Endothelial cell of umbilical vein (primary cell): ENCODE measurements at regions not wholly inside any gene's neighbourhood (a gene's known extent, or its start where the extent isn't known, plus 50 kb on each side); places are given as distances from the start of the nearest gene placed in this dataset.

Experiments used
- BruUV-seq: library from RNA; stranded (reverse); fragments of 400-500 nt; replicated peaks from 2 replicates; lab custom pipeline; 2021; lab: Mats Ljungman, UMichigan
- CTCF ChIA-PET: fragments of 300-600, 350-600 bp; sonication (Branson Sonifier 250); formaldehyde crosslinking; loops from one replicate; lab custom pipeline; 2021; ENCODE audit warnings: antibody characterized with exemption, inconsistent platforms; lab: Charles Lee
- POLR2A ChIA-PET: fragments of 300-600, 350-600 bp; sonication (Branson Sonifier 250); formaldehyde crosslinking; loops from one replicate; lab custom pipeline; 2021; ENCODE audit warnings: antibody characterized with exemption, inconsistent platforms; lab: Charles Lee
- DNase-seq: peaks from one replicate; pipeline ENCODE4 v3.0.0-alpha.2; 2011; ENCODE audit warnings: low read depth, low spot score
- FAIRE-seq: peaks from 2 replicates; lab custom pipeline; 2011; peaks lifted over from hg19 to GRCh38; lab: Jason Lieb, UNC
- H2AFZ ChIP-seq: 2 replicates; pipeline ENCODE4 v1.6.0; 2012; ENCODE audit warnings: low read depth, low read length, control low read depth, inconsistent platforms
- H3K27ac ChIP-seq: 2 replicates; pipeline ENCODE4 v1.5.1; 2011; ENCODE audit warnings: low read depth, mild to moderate bottlenecking, control low read depth, low read length, moderate library complexity; ENCODE audit not compliant: insufficient read depth
- H3K27me3 ChIP-seq, 2 experiments: 2 replicates each; pipeline versions ENCODE4 v1.6.0 to v1.6.1; 2011; ENCODE audit warnings: low read length in 2 of 2, mixed read lengths in 1 of 2; ENCODE audit not compliant: control insufficient read depth in 2 of 2, insufficient read depth in 2 of 2
- H3K36me3 ChIP-seq, 2 experiments: 2 replicates in 1 of 2; 3 replicates in 1 of 2; pipeline ENCODE4 v1.5.1; 2011; ENCODE audit warnings: low read length in 2 of 2, mild to moderate bottlenecking in 1 of 2, moderate library complexity in 1 of 2; ENCODE audit not compliant: control insufficient read depth in 2 of 2, insufficient read depth in 2 of 2; ENCODE audit errors: extremely low read depth in 1 of 2
- H3K4me1 ChIP-seq: 3 replicates; pipeline ENCODE4 v1.5.1; 2011; ENCODE audit warnings: mild to moderate bottlenecking, low read length; ENCODE audit not compliant: control insufficient read depth, insufficient read depth; ENCODE audit errors: extremely low read depth
- H3K4me2 ChIP-seq: 2 replicates; pipeline ENCODE4 v1.6.1; 2011; ENCODE audit warnings: low read length, control low read depth, mixed read lengths; ENCODE audit not compliant: insufficient read depth
- H3K4me3 ChIP-seq, 3 experiments: fragments of 200-600 bp in 1 of 3; sonication (generic), shearing (Covaris generic) in 1 of 3; replicated peaks in 1 of 3; 2 replicates each; pipeline ENCODE4 v1.5.1; 2011 to 2016; ENCODE audit warnings: control low read depth in 3 of 3, low read length in 3 of 3, mild to moderate bottlenecking in 2 of 3, inconsistent platforms in 1 of 3, low read depth in 1 of 3, moderate library complexity in 1 of 3; ENCODE audit not compliant: insufficient read depth in 1 of 3
- H3K79me2 ChIP-seq: 2 replicates; pipeline ENCODE4 v1.6.0; 2012; ENCODE audit warnings: low read length, inconsistent platforms; ENCODE audit not compliant: control insufficient read depth, insufficient read depth
- H3K9ac ChIP-seq: replicated peaks from 2 replicates; pipeline ENCODE3; 2011; ENCODE audit warnings: low read length, control low read depth; ENCODE audit not compliant: insufficient read depth; ENCODE audit errors: extremely low read depth
- H3K9me1 ChIP-seq: replicated peaks from 3 replicates; pipeline ENCODE4 v1.6.0; 2011; ENCODE audit warnings: mild to moderate bottlenecking, low read length; ENCODE audit not compliant: control insufficient read depth, insufficient read depth; ENCODE audit errors: extremely low read depth
- H3K9me3 ChIP-seq: replicated peaks from 2 replicates; pipeline ENCODE4 v1.5.1; 2012; ENCODE audit warnings: low read length, inconsistent platforms; ENCODE audit not compliant: control insufficient read depth, insufficient read depth
- H4K20me1 ChIP-seq: replicated peaks from 2 replicates; pipeline ENCODE3; 2011; ENCODE audit warnings: mild to moderate bottlenecking, low read length; ENCODE audit not compliant: control insufficient read depth, insufficient read depth; ENCODE audit errors: extremely low read depth
- CTCF ChIP-seq, 2 donors: IDR thresholded peaks; 1 replicate in 1 of 2; 2 replicates in 1 of 2; pipeline ENCODE4 v1.5.1; 2011; ENCODE audit warnings: low read length in 2 of 2, mild to moderate bottlenecking in 2 of 2, moderate library complexity in 2 of 2, control low read depth in 1 of 2, inconsistent platforms in 1 of 2, low read depth in 1 of 2; ENCODE audit not compliant: insufficient read depth in 1 of 2; ENCODE audit errors: extremely low read depth in 1 of 2
- EZH2 ChIP-seq: IDR thresholded peaks from 2 replicates; pipeline ENCODE4 v1.6.1; 2012; ENCODE audit warnings: borderline replicate concordance, low read depth, mild to moderate bottlenecking, moderate library complexity, low read length, inconsistent platforms; ENCODE audit not compliant: severe bottlenecking
- FOS ChIP-seq: IDR thresholded peaks from 2 replicates; pipeline ENCODE4 v1.6.1; 2011; ENCODE audit warnings: mild to moderate bottlenecking, low read length, moderate library complexity, borderline replicate concordance; ENCODE audit not compliant: insufficient read depth
- GATA2 ChIP-seq: IDR thresholded peaks from 2 replicates; pipeline ENCODE4 v1.7.0; 2011; ENCODE audit warnings: low read depth, mild to moderate bottlenecking, moderate library complexity, mixed read lengths, low read length; ENCODE audit not compliant: insufficient read length, insufficient read depth
- JUN ChIP-seq: IDR thresholded peaks from 2 replicates; pipeline ENCODE4 v1.6.1; 2011; ENCODE audit warnings: borderline replicate concordance, low read depth; ENCODE audit not compliant: insufficient read length, insufficient read depth
- MAX ChIP-seq: IDR thresholded peaks from 2 replicates; pipeline ENCODE4 v1.6.1; 2011; ENCODE audit not compliant: insufficient read depth, insufficient read length
- MYC ChIP-seq: IDR thresholded peaks from one replicate; pipeline ENCODE4 v1.6.1; 2011; ENCODE audit warnings: mild to moderate bottlenecking, low read depth, low read length
- POLR2A ChIP-seq: IDR thresholded peaks from 2 replicates; pipeline ENCODE4 v1.6.1; 2012; ENCODE audit warnings: low read depth, mild to moderate bottlenecking, control low read depth, low read length
- POLR2AphosphoS5 ChIP-seq: IDR thresholded peaks from 2 replicates; pipeline ENCODE4 v1.6.1; 2012; ENCODE audit warnings: low read depth, mild to moderate bottlenecking, control low read depth, low read length, moderate library complexity; ENCODE audit not compliant: insufficient read depth
- dilution Hi-C: fragments of 300-500 bp; cut with MboI; formaldehyde crosslinking; loops from one replicate; pipeline ENCODE4 v1.15.0; 2019; ENCODE audit warnings: low sequenced_read_pairs; ENCODE audit not compliant: extremely low pct_ligation_motif_present
- intact Hi-C: fragments of 100-400 bp; cut with micrococcal nuclease; formaldehyde crosslinking; loops from one replicate; pipeline ENCODE4 v1.10.0; 2022

- Histone ChIP-seq H3K9me3 (no peaks in the 10 kb centered on the region), H3K4me3 (no peak overlapping the region), H3K36me3 (no peaks in the 10 kb centered on the region), H3K4me1 (peaks cover 10% of the 10 kb centered on the region), H4K20me1 (no peaks in the 10 kb centered on the region), H3K9me1 (no peaks in the 10 kb centered on the region), H2AFZ (no peak overlapping the region), H3K27ac (no peak overlapping the region), H3K27me3 (no peaks in the 10 kb centered on the region), H3K9ac (no peak overlapping the region), H3K4me2 (no peak overlapping the region), H3K79me2 (no peaks in the 10 kb centered on the region)
- ChIA-PET CTCF (no interaction called here), POLR2A (no interaction called here)
- no peak for DNase-seq
- dilution Hi-C loops: no loop called here
- TF ChIP-seq EZH2: no peak
- no peak for TF ChIP-seq GATA2
- no peak for TF ChIP-seq MYC
- TF ChIP-seq POLR2A: no peak
- TF ChIP-seq MAX: no peak
- TF ChIP-seq CTCF (IDR thresholded peaks at IDR 0.05; ENCODE audit: extremely low read depth in 1 of 2, insufficient read depth in 1 of 2, low read depth in 1 of 2, low read length in 2 of 2): no peak
- no peak for TF ChIP-seq FOS
- no peak for TF ChIP-seq JUN
- TF ChIP-seq POLR2AphosphoS5: no peak
- intact Hi-C loops: no loop called here
- BruUV-seq: no TSS peak
- FAIRE-seq: no peak
Observed at GRCh38 chr7:16207321-16207720, 214.0 kb downstream of the CRPPA start.
